HG03520 (cell line): ENCODE measurements at regions not wholly inside any gene's neighbourhood (a gene's known extent, or its start where the extent isn't known, plus 50 kb on each side); places are given as distances from the start of the nearest gene placed in this dataset.

ENCODE experiments used
- ATAC-seq: cut with Tn5 transposase; IDR thresholded peaks from one replicate; pipeline ENCODE4 v1.9.1; 2021; ENCODE audit warnings: mild to moderate bottlenecking, moderate library complexity; ENCODE audit not compliant: unreplicated experiment

- ATAC-seq: no peak
Observed at GRCh38 chr21:35336534-35336933, 287.4 kb upstream of the RUNX1 start.

- no peak for ATAC-seq
Observed at GRCh38 chr21:35335951-35336446, 286.9 kb upstream of the RUNX1 start.

GRCh38 chr21:35333831-35334618 lies 284.9 kb upstream of the RUNX1 start:
- no peak for ATAC-seq

GRCh38 chr21:35332841-35333426 lies 283.8 kb upstream of the RUNX1 start:
- no peak for ATAC-seq

GRCh38 chr21:35329940-35330660 lies 281.0 kb upstream of the RUNX1 start:
- ATAC-seq: no peak

- no peak for ATAC-seq
Observed at GRCh38 chr21:35328856-35329455, 279.9 kb upstream of the RUNX1 start.

- no peak for ATAC-seq
Observed at GRCh38 chr21:35326677-35327076, 277.6 kb upstream of the RUNX1 start.

GRCh38 chr21:35325953-35326352 lies 276.9 kb upstream of the RUNX1 start:
- ATAC-seq: no peak

- ATAC-seq: no peak
Observed at GRCh38 chr21:35324372-35325220, 275.5 kb upstream of the RUNX1 start.

GRCh38 chr21:35323947-35324346 lies 274.8 kb upstream of the RUNX1 start:
- ATAC-seq: no peak

- no peak for ATAC-seq
Observed at GRCh38 chr21:35321322-35322200, 272.5 kb upstream of the RUNX1 start.

- no peak for ATAC-seq
Observed at GRCh38 chr21:35319684-35320283, 270.7 kb upstream of the RUNX1 start.

GRCh38 chr21:35316933-35317332 lies 267.8 kb upstream of the RUNX1 start:
- ATAC-seq: no peak

- ATAC-seq: no peak
Observed at GRCh38 chr21:35316456-35316855, 267.4 kb upstream of the RUNX1 start.

GRCh38 chr21:35314857-35315582 lies 265.9 kb upstream of the RUNX1 start:
- no peak for ATAC-seq

GRCh38 chr21:35311985-35312384 lies 262.9 kb upstream of the RUNX1 start:
- ATAC-seq: no peak

GRCh38 chr21:35309316-35309715 lies 260.2 kb upstream of the RUNX1 start:
- ATAC-seq: no peak

- ATAC-seq: no peak
Observed at GRCh38 chr21:35303085-35303484, 254.0 kb upstream of the RUNX1 start.
